Neural cell (in vitro differentiated cells): ENCODE measurements at regions not wholly inside any gene's neighbourhood (a gene's known extent, or its start where the extent isn't known, plus 50 kb on each side); places are given as distances from the start of the nearest gene placed in this dataset.
"Not testable (repeated sequence)": the region's sequence is repeated elsewhere in the genome, so short reads cannot be mapped to it uniquely, and the experiment has no call there.

Source experiments
- H2AFZ ChIP-seq: fragments of 200-600, 300-800 bp; sonication (generic), shearing (Covaris generic); 2 replicates; pipeline ENCODE4 v1.6.0; 2014; ENCODE audit warnings: low read depth, mild to moderate bottlenecking, antibody characterized with exemption, low read length, moderate library complexity
- H3F3A ChIP-seq: fragments of 200-600 bp; shearing (Covaris generic); 2 replicates; pipeline ENCODE4 v1.6.1; 2016; ENCODE audit warnings: mild to moderate bottlenecking, moderate library complexity, mixed read lengths, antibody characterized with exemption, low read length; ENCODE audit not compliant: insufficient read depth, poor library complexity, severe bottlenecking
- H3K27ac ChIP-seq: fragments of 200-600, 300-800 bp; sonication (generic), shearing (Covaris generic); 2 replicates; pipeline ENCODE4 v1.5.1; 2014; ENCODE audit warnings: mild to moderate bottlenecking, low read length, moderate library complexity
- H3K27me3 ChIP-seq: fragments of 300-800, 200-600 bp; sonication (generic), shearing (Covaris generic); 2 replicates; pipeline ENCODE4 v1.6.0; 2014; ENCODE audit warnings: mild to moderate bottlenecking, low read depth, low read length, moderate library complexity; ENCODE audit not compliant: insufficient read depth
- H3K36me3 ChIP-seq: fragments of 300-800, 200-600 bp; sonication (generic), shearing (Covaris generic); 2 replicates; pipeline ENCODE4 v1.5.1; 2014; ENCODE audit warnings: mild to moderate bottlenecking, antibody characterized with exemption, low read length, moderate library complexity; ENCODE audit not compliant: insufficient read depth
- H3K4me2 ChIP-seq: fragments of 300-800, 200-600 bp; sonication (generic), shearing (Covaris generic); 2 replicates; pipeline ENCODE4 v1.6.0; 2014; ENCODE audit warnings: mild to moderate bottlenecking, low read length
- H3K4me3 ChIP-seq: fragments of 300-800, 200-600 bp; sonication (generic), shearing (Covaris generic); 2 replicates; pipeline ENCODE4 v1.5.1; 2014; ENCODE audit warnings: mild to moderate bottlenecking, low read length, moderate library complexity
- H3K79me2 ChIP-seq: fragments of 200-600 bp; shearing (Covaris generic); replicated peaks from 2 replicates; pipeline ENCODE4 v1.6.0; 2014; ENCODE audit warnings: mild to moderate bottlenecking, low read length, moderate library complexity; ENCODE audit not compliant: insufficient read depth
- H3K9ac ChIP-seq: fragments of 300-800, 200-600 bp; sonication (generic), shearing (Covaris generic); 2 replicates; pipeline ENCODE4 v1.6.1; 2016; ENCODE audit warnings: mild to moderate bottlenecking, low read length, mixed read lengths
- H3K9me2 ChIP-seq: fragments of 200-600 bp; shearing (Covaris generic); 2 replicates; pipeline ENCODE4 v1.6.1; 2016; ENCODE audit warnings: mild to moderate bottlenecking, low read length, mixed read lengths; ENCODE audit not compliant: insufficient read depth
- H3K9me3 ChIP-seq: fragments of 200-600, 300-800 bp; sonication (generic), shearing (Covaris generic); 2 replicates; pipeline ENCODE4 v1.6.1; 2016; ENCODE audit warnings: mild to moderate bottlenecking, mixed run types, low read length, moderate library complexity, mixed read lengths
- H4K20me1 ChIP-seq: fragments of 200-600 bp; shearing (Covaris generic); 2 replicates; pipeline ENCODE4 v1.6.1; 2016; ENCODE audit warnings: mild to moderate bottlenecking, mixed run types; ENCODE audit not compliant: insufficient read depth
- MXI1 ChIP-seq: fragments of 450-650 bp; conservative IDR thresholded peaks from 2 replicates; pipeline ENCODE4 v1.6.1; 2014; ENCODE audit warnings: antibody characterized with exemption, mild to moderate bottlenecking; ENCODE audit not compliant: poor library complexity, severe bottlenecking
- small RNA-seq, 3 experiments: library from RNA; depleted of rRNA; stranded (forward); fragments of <200 nt; gene quantifications; one replicate each; pipeline ENCODE3, GENCODE V24; 2012

- H3K9me2 ChIP-seq, H2AFZ ChIP-seq, H3K79me2 ChIP-seq, H3K4me2 ChIP-seq, H3K4me3 ChIP-seq, H3K9me3 ChIP-seq, H3K9ac ChIP-seq, H3K36me3 ChIP-seq, H3K27ac ChIP-seq, H3K27me3 ChIP-seq, H3F3A ChIP-seq, H4K20me1 ChIP-seq: not testable (repeated sequence)
Observed at GRCh38 chrX:73911946-73912345, 59.4 kb upstream of the XIST start.

- H3K4me2 ChIP-seq, H3K9ac ChIP-seq, H3K9me3 ChIP-seq, H3K4me3 ChIP-seq, H3K9me2 ChIP-seq, H2AFZ ChIP-seq, H4K20me1 ChIP-seq, H3K36me3 ChIP-seq, H3K27ac ChIP-seq, H3F3A ChIP-seq, H3K79me2 ChIP-seq, H3K27me3 ChIP-seq: not testable (repeated sequence)
Observed at GRCh38 chrX:73905749-73906374, 53.3 kb upstream of the XIST start.

GRCh38 chrX:73903941-73904340 is 51.4 kb upstream of the XIST start:
- no peak overlapping the region for H3K4me3 ChIP-seq
- H3K9me2 ChIP-seq = no peaks in the 10 kb centered on the region
- H2AFZ ChIP-seq = no peak overlapping the region
- no peak overlapping the region for H3K27ac ChIP-seq
- no peak overlapping the region for H3K4me2 ChIP-seq
- H3F3A ChIP-seq = no peaks in the 10 kb centered on the region
- TF ChIP-seq MXI1 = no peak
- no peak overlapping the region for H3K9ac ChIP-seq
- no peaks in the 10 kb centered on the region for H3K79me2 ChIP-seq
- no peaks in the 10 kb centered on the region for H3K9me3 ChIP-seq
- no peaks in the 10 kb centered on the region for H3K27me3 ChIP-seq
- no peaks in the 10 kb centered on the region for H4K20me1 ChIP-seq
- H3K36me3 ChIP-seq = no peaks in the 10 kb centered on the region

Small RNAs in the stretch of these regions (small RNA-seq; reads per million reads assigned to genes)
- gene ATP5MDP1 (0 reads per million in 3 experiments), gene DDX3P2 (0 reads per million in 3 experiments), gene MIR374B (3,687 to 7,093 (median 6,933) reads per million in 3 experiments), gene MIR421 (1,073 to 1,996 (median 1,308) reads per million in 3 experiments), gene RF02124 (0 reads per million in 3 experiments), gene RF02125 (0 reads per million in 3 experiments)
